ENCODE measurements at regions not wholly inside any gene's neighbourhood (a gene's known extent, or its start where the extent isn't known, plus 50 kb on each side); places are given as distances from the start of the nearest gene placed in this dataset.

- Mint-ChIP-seq H3K27ac (ENCODE audit: unreplicated experiment) (no peak overlapping the region), H3K4me1 (ENCODE audit: low read depth) (no peaks in the 10 kb centered on the region), H3K36me3 (ENCODE audit: low read depth) (peaks cover 3% of the 10 kb centered on the region), H3K9me3 (ENCODE audit: low read depth) (no peaks in the 10 kb centered on the region), H3K4me3 (ENCODE audit: unreplicated experiment) (no peak overlapping the region), H3K27me3 (ENCODE audit: low read depth) (peaks cover 3% of the 10 kb centered on the region)
- no peak for DNase-seq (ENCODE audit: low spot score)
- TF ChIP-seq CTCF (IDR thresholded peaks at IDR 0.05), result no peak
Observed at GRCh38 chr6:156630613-156631302, 146.4 kb upstream of the ARID1B start.

- no peaks in the 10 kb centered on the region for H3K9me3 Mint-ChIP-seq (ENCODE audit: low read depth)
- DNase-seq (ENCODE audit: low spot score), result no peak
- TF ChIP-seq CTCF (IDR thresholded peaks at IDR 0.05), result no peak
- peaks cover 7% of the 10 kb centered on the region for H3K27me3 Mint-ChIP-seq (ENCODE audit: low read depth)
- H3K4me1 Mint-ChIP-seq (ENCODE audit: low read depth), result no peaks in the 10 kb centered on the region
- H3K4me3 Mint-ChIP-seq (ENCODE audit: unreplicated experiment), result no peak overlapping the region
- peaks cover 3% of the 10 kb centered on the region for H3K36me3 Mint-ChIP-seq (ENCODE audit: low read depth)
- no peak overlapping the region for H3K27ac Mint-ChIP-seq (ENCODE audit: unreplicated experiment)
Observed at GRCh38 chr6:156628805-156629204, 148.4 kb upstream of the ARID1B start.

GRCh38 chr6:156627524-156627923 is 149.7 kb upstream of the ARID1B start:
- TF ChIP-seq CTCF (IDR thresholded peaks at IDR 0.05), result no peak
- no peaks in the 10 kb centered on the region for H3K9me3 Mint-ChIP-seq (ENCODE audit: low read depth)
- H3K4me1 Mint-ChIP-seq (ENCODE audit: low read depth), result no peaks in the 10 kb centered on the region
- no peak for DNase-seq (ENCODE audit: low spot score)
- H3K36me3 Mint-ChIP-seq (ENCODE audit: low read depth), result peaks cover 3% of the 10 kb centered on the region
- no peak overlapping the region for H3K27ac Mint-ChIP-seq (ENCODE audit: unreplicated experiment)
- no peak overlapping the region for H3K4me3 Mint-ChIP-seq (ENCODE audit: unreplicated experiment)
- peaks cover 8% of the 10 kb centered on the region for H3K27me3 Mint-ChIP-seq (ENCODE audit: low read depth)

- Mint-ChIP-seq H3K36me3 (ENCODE audit: low read depth) (no peaks in the 10 kb centered on the region), H3K9me3 (ENCODE audit: low read depth) (peaks cover 5% of the 10 kb centered on the region), H3K4me1 (ENCODE audit: low read depth) (peaks cover 5% of the 10 kb centered on the region), H3K27ac (ENCODE audit: unreplicated experiment) (no peak overlapping the region), H3K27me3 (ENCODE audit: low read depth) (peaks cover 12% of the 10 kb centered on the region), H3K4me3 (ENCODE audit: unreplicated experiment) (no peak overlapping the region)
- no peak for TF ChIP-seq CTCF (IDR thresholded peaks at IDR 0.05)
- DNase-seq (ENCODE audit: low spot score), result no peak
Observed at GRCh38 chr6:156622185-156622584, 155.0 kb upstream of the ARID1B start.

GRCh38 chr6:156620331-156620730 is 156.8 kb upstream of the ARID1B start:
- peaks cover 6% of the 10 kb centered on the region for H3K4me1 Mint-ChIP-seq (ENCODE audit: low read depth)
- peaks cover 12% of the 10 kb centered on the region for H3K27me3 Mint-ChIP-seq (ENCODE audit: low read depth)
- no peak overlapping the region for H3K27ac Mint-ChIP-seq (ENCODE audit: unreplicated experiment)
- TF ChIP-seq CTCF (IDR thresholded peaks at IDR 0.05), result no peak
- no peak overlapping the region for H3K4me3 Mint-ChIP-seq (ENCODE audit: unreplicated experiment)
- H3K9me3 Mint-ChIP-seq (ENCODE audit: low read depth), result peaks cover 6% of the 10 kb centered on the region
- DNase-seq (ENCODE audit: low spot score), result no peak
- no peaks in the 10 kb centered on the region for H3K36me3 Mint-ChIP-seq (ENCODE audit: low read depth)
